Daoy (cell line): ENCODE measurements at regions not wholly inside any gene's neighbourhood (a gene's known extent, or its start where the extent isn't known, plus 50 kb on each side); places are given as distances from the start of the nearest gene placed in this dataset.
"Not testable (repeated sequence)": the region's sequence is repeated elsewhere in the genome, so short reads cannot be mapped to it uniquely, and the experiment has no call there.

Source experiments
- DNase-seq: peaks from one replicate; pipeline ENCODE4 v3.0.0-alpha.2; 2015; ENCODE audit warnings: low read depth

DNA sequence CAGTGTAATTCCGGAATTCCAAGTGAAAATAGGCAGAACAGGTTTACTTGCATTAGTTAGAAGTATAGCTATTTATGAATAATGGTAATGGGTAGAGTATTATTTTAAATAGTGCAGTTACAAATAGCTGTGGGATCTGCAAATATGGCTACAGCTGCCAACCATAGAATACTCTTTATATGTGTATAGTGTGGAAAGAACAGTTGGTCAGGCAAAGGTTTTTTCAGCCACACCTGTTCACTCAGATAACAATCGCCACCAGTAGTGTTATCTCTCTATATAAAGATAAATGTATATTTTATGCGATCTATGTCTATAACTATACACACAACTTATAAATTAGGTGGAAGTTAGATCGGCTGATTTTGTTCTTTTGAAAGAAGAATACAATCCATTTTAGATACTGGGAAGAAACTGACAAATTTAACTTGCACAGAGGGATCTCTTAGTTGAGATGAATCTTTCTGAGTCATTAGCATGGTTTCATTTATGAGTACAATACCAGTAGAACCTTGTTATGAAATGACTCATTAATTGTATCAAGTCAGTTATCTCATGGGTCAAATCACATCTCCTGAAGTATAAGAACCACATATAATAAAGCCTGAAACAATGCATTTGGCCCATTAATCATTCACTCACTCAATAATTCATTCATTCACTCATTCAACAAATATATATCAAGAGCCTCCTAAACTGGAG is 100.9 kb upstream of the NR3C2 start:
- DNase-seq: no peak

GRCh38 chr4:148540622-148541326 is 98.6 kb upstream of the NR3C2 start:
- DNase-seq: no peak

GRCh38 chr4:148539387-148539786 is 97.2 kb upstream of the NR3C2 start:
- no peak for DNase-seq

GRCh38 chr4:148533851-148534250 is 91.6 kb upstream of the NR3C2 start:
- not testable (repeated sequence) for DNase-seq

- no peak for DNase-seq
Measured at GRCh38 chr4:148530114-148530513, 87.9 kb upstream of the NR3C2 start.

DNA sequence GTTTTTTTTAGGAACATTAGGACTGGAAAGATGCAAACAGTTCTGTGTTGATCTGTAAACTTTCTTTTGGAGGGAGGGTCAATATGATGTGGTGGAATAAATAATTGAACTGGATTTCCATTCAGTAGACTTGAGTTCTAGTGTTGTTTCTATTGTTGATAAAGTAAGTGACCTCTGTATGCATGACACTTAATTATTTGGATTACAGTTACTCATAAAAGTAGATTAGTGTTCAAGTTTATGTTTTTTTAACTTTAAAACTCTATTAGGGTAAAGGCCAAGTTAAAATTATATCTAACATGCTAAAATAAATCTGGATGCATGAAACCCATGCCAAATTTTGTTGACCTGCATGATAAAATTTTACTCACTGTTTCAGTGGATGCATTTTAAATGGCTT is 85.4 kb upstream of the NR3C2 start:
- no peak for DNase-seq

GRCh38 chr4:148522995-148523394 is 80.8 kb upstream of the NR3C2 start:
- no peak for DNase-seq

GRCh38 chr4:148515248-148515647 is 73.0 kb upstream of the NR3C2 start:
- no peak for DNase-seq

GRCh38 chr4:148514581-148514980 is 72.4 kb upstream of the NR3C2 start:
- DNase-seq: no peak

DNA sequence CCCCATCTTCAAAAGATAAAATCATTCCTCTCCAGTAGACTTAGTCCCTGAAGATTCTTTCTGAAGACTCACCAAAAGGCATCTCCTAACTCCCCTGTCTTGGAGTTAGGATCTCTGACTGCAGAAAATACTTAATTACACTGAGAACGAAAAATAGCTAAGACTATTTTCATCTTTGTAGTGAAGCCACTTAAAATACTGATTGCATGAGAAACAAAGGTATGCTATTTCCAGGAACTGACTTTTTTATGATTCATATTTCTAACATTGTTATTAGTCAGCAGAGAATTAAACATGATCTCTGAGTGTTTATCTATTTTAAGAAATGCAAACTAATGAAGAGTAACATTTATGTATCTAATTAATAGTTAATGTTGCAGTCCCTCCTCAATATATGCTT is 71.8 kb upstream of the NR3C2 start:
- no peak for DNase-seq

DNA sequence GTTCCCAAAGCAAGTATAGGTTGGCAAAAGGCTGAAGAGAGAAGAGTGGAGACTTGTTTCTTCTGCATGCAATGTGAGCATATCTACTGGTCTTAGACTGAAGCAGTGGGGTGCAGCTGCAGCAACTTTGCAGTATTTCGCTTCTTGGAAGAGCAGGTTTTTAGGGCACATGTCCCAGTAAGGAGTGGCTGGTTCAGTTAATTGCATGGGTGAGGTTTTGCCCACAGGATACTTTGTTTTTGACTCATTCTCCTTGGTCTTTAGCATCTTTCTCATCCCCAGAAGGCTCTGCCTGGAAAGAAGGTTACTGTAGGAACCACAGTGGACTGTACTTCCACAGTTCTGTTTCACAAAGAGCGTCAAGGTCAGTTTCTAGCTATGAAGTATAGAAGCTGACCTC is 68.0 kb upstream of the NR3C2 start:
- DNase-seq: no peak

- no peak for DNase-seq
Measured at GRCh38 chr4:148503681-148504080, 61.5 kb upstream of the NR3C2 start.

- DNase-seq: no peak
Measured at GRCh38 chr4:148497258-148497657, 55.0 kb upstream of the NR3C2 start.

- no peak for DNase-seq
Measured at GRCh38 chr4:148495463-148495862, 53.2 kb upstream of the NR3C2 start.
